Neutrophil (primary cell): ENCODE measurements at regions not wholly inside any gene's neighbourhood (a gene's known extent, or its start where the extent isn't known, plus 50 kb on each side); places are given as distances from the start of the nearest gene placed in this dataset.

Experiments used
- H3K27ac ChIP-seq: fragments of 200-600 bp; sonication (generic); 2 replicates; pipeline ENCODE4 v1.5.1; 2016; ENCODE audit warnings: mild to moderate bottlenecking, moderate library complexity
- H3K27me3 ChIP-seq: fragments of 200-600 bp; sonication (generic); 2 replicates; pipeline ENCODE4 v1.6.0; 2016; ENCODE audit warnings: mild to moderate bottlenecking
- H3K36me3 ChIP-seq: fragments of 200-600 bp; sonication (generic); 2 replicates; pipeline ENCODE4 v1.5.1; 2017
- H3K4me1 ChIP-seq, 2 experiments: fragments of 200-600 bp in 1 of 2; sonication (generic) in 1 of 2; 1 replicate in 1 of 2; 2 replicates in 1 of 2; pipeline versions ENCODE4 v1.5.1 to v1.6.1; 2013 to 2016; ENCODE audit warnings: low read depth in 1 of 2, low read length in 1 of 2, mild to moderate bottlenecking in 1 of 2, moderate library complexity in 1 of 2; ENCODE audit not compliant: control insufficient read depth in 1 of 2, insufficient read depth in 1 of 2
- H3K4me3 ChIP-seq, 2 experiments: fragments of 200-600 bp in 1 of 2; sonication (generic) in 1 of 2; 1 replicate in 1 of 2; 2 replicates in 1 of 2; pipeline ENCODE4 v1.5.1; 2013 to 2016; ENCODE audit warnings: low read depth in 1 of 2, low read length in 1 of 2, mild to moderate bottlenecking in 1 of 2, moderate library complexity in 1 of 2
- H3K9me3 ChIP-seq: fragments of 200-600 bp; sonication (generic); 2 replicates; pipeline ENCODE4 v1.5.1; 2016
- CTCF ChIP-seq: fragments of 200-600 bp; sonication (generic); IDR thresholded peaks from 2 replicates; pipeline ENCODE4 v1.5.1; 2016; ENCODE audit warnings: antibody characterized with exemption

- Histone ChIP-seq H3K4me1 (no peaks in the 10 kb centered on the region), H3K27me3 (no peaks in the 10 kb centered on the region), H3K36me3 (no peaks in the 10 kb centered on the region), H3K27ac (no peak overlapping the region), H3K4me3 (no peak overlapping the region), H3K9me3 (no peaks in the 10 kb centered on the region)
- no peak for TF ChIP-seq CTCF
These were observed 453.3 kb upstream of the HS3ST1 start for GRCh38 chr4:11881947-11882346.

- no peaks in the 10 kb centered on the region for H3K27me3 ChIP-seq
- TF ChIP-seq CTCF = no peak
- no peak overlapping the region for H3K4me3 ChIP-seq
- no peaks in the 10 kb centered on the region for H3K36me3 ChIP-seq
- H3K27ac ChIP-seq = no peak overlapping the region
- H3K4me1 ChIP-seq = no peaks in the 10 kb centered on the region
- no peaks in the 10 kb centered on the region for H3K9me3 ChIP-seq
These were observed 452.7 kb upstream of the HS3ST1 start for GRCh38 chr4:11881364-11881763.

- H3K27ac ChIP-seq = no peak overlapping the region
- H3K4me3 ChIP-seq = no peak overlapping the region
- no peaks in the 10 kb centered on the region for H3K4me1 ChIP-seq
- no peak for TF ChIP-seq CTCF
- no peaks in the 10 kb centered on the region for H3K9me3 ChIP-seq
- no peaks in the 10 kb centered on the region for H3K36me3 ChIP-seq
- no peaks in the 10 kb centered on the region for H3K27me3 ChIP-seq
These were observed 449.5 kb upstream of the HS3ST1 start for GRCh38 chr4:11878241-11878640.

GRCh38 chr4:11876104-11876503 is 447.4 kb upstream of the HS3ST1 start:
- peaks cover under 1% of the 10 kb centered on the region for H3K27me3 ChIP-seq
- no peak for TF ChIP-seq CTCF
- H3K4me3 ChIP-seq = no peak overlapping the region
- no peaks in the 10 kb centered on the region for H3K9me3 ChIP-seq
- H3K27ac ChIP-seq = no peak overlapping the region
- no peaks in the 10 kb centered on the region for H3K36me3 ChIP-seq
- H3K4me1 ChIP-seq = no peaks in the 10 kb centered on the region

GRCh38 chr4:11869191-11869870 is 440.6 kb upstream of the HS3ST1 start:
- H3K27ac ChIP-seq = no peak overlapping the region
- no peak for TF ChIP-seq CTCF
- H3K27me3 ChIP-seq = peaks cover 45% of the 10 kb centered on the region

More at GRCh38 chr4:11869191-11869870, 440.6 kb upstream of the HS3ST1 start:
- H3K4me3 ChIP-seq = no peak overlapping the region
- H3K9me3 ChIP-seq = no peaks in the 10 kb centered on the region
- H3K4me1 ChIP-seq = peaks cover 3 to 10% of the 10 kb centered on the region in 2 experiments
- no peaks in the 10 kb centered on the region for H3K36me3 ChIP-seq
